Skeletal muscle satellite cell (primary cell): ENCODE measurements at regions not wholly inside any gene's neighbourhood (a gene's known extent, or its start where the extent isn't known, plus 50 kb on each side); places are given as distances from the start of the nearest gene placed in this dataset. TPM values are rescaled to one million over a fixed set of nuclear protein-coding genes. Genes with fewer than 3 reads are reported as not detected.

Experiments used
- H3K27me3 ChIP-seq: 2 replicates; pipeline ENCODE4 v1.7.0; 2013; ENCODE audit warnings: low read length; ENCODE audit not compliant: control insufficient read depth, insufficient read depth
- H3K36me3 ChIP-seq: 2 replicates; pipeline ENCODE4 v1.7.0; 2013; ENCODE audit warnings: mild to moderate bottlenecking, control low read depth, low read length; ENCODE audit not compliant: insufficient read depth
- H3K4me1 ChIP-seq: 2 replicates; pipeline ENCODE4 v1.7.0; 2013; ENCODE audit warnings: low read length; ENCODE audit not compliant: control insufficient read depth, insufficient read depth
- H3K4me2 ChIP-seq: 2 replicates; pipeline ENCODE4 v1.7.0; 2013; ENCODE audit warnings: mild to moderate bottlenecking, low read length
- H3K4me3 ChIP-seq: 2 replicates; pipeline ENCODE4 v1.7.0; 2013; ENCODE audit warnings: low read length
- H3K9ac ChIP-seq: 2 replicates; pipeline ENCODE4 v1.7.0; 2013; ENCODE audit warnings: mild to moderate bottlenecking, low read depth, low read length, moderate library complexity
- H3K9me3 ChIP-seq: replicated peaks from 2 replicates; pipeline ENCODE4 v1.7.0; 2013; ENCODE audit warnings: mild to moderate bottlenecking, control low read depth, low read length
- small RNA-seq: library from RNA; depleted of rRNA; stranded (forward); fragments of <200 nt; gene quantifications from one replicate; pipeline ENCODE3, GENCODE V24; 2012

GRCh38 chr3:35544976-35545375 is 94.3 kb upstream of the ARPP21 start:
- Histone ChIP-seq H3K27me3 (no peaks in the 10 kb centered on the region), H3K36me3 (no peaks in the 10 kb centered on the region), H3K4me3 (no peak overlapping the region), H3K9ac (no peak overlapping the region), H3K9me3 (no peaks in the 10 kb centered on the region), H3K4me2 (no peak overlapping the region), H3K4me1 (no peaks in the 10 kb centered on the region)

DNA sequence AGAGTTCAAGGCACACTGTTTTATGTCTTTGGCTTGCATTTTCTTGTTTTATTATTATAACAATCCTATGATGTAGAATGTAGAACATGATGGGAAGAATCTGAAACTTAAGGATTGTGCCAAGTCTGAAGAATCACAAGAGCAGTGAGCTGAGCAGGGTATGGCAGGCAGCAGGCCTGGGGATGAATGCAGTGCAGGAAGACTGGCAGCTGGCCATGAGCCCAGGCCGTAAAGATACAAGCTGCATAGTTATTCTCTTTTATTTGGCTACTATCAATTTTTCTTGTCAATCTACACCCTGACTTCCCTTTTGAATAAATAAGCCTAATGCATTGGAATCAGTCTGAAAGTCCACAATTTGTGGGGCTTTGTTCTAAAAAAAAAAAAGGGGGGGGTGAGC is 89.6 kb upstream of the ARPP21 start:
- Histone ChIP-seq H3K9me3 (no peaks in the 10 kb centered on the region), H3K4me2 (no peak overlapping the region), H3K27me3 (no peaks in the 10 kb centered on the region), H3K4me3 (no peak overlapping the region), H3K36me3 (no peaks in the 10 kb centered on the region), H3K9ac (no peak overlapping the region), H3K4me1 (no peaks in the 10 kb centered on the region)

GRCh38 chr3:35562141-35562540 is 77.2 kb upstream of the ARPP21 start:
- Histone ChIP-seq H3K4me1 (no peaks in the 10 kb centered on the region), H3K4me2 (no peak overlapping the region), H3K36me3 (no peaks in the 10 kb centered on the region)

DNA sequence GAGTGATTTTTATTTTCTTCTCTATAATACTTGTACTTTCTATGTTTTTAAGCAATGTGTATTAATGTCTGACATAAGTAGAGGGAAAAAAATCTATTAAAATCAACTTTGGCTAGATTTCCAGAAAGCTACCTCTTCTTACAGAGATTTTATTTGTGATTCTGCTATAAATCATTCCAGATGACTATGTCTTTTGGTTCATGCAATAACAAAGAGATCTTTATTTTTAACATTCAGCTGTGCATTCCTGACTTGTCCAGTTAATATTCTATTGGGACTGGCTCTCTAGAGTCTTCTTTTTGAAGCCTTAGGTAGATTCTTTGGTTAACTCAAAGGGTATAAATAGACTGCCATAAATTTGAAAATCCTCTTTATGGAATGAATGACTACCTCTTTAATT is 74.3 kb upstream of the ARPP21 start:
- no peak overlapping the region for H3K4me2 ChIP-seq
- H3K9me3 ChIP-seq = no peaks in the 10 kb centered on the region
- H3K9ac ChIP-seq = no peak overlapping the region
- no peaks in the 10 kb centered on the region for H3K4me1 ChIP-seq
- no peak overlapping the region for H3K4me3 ChIP-seq
- no peaks in the 10 kb centered on the region for H3K36me3 ChIP-seq
- no peaks in the 10 kb centered on the region for H3K27me3 ChIP-seq

More at GRCh38 chr3:35562141-35562540, 77.2 kb upstream of the ARPP21 start:
- Histone ChIP-seq H3K9me3 (no peaks in the 10 kb centered on the region), H3K27me3 (no peaks in the 10 kb centered on the region), H3K4me3 (no peak overlapping the region), H3K9ac (no peak overlapping the region)

Small RNA genes in the stretch of these regions (small RNA-seq; reads per million reads assigned to genes)
- gene RNU6-243P = not detected
